Activated CD8-positive, alpha-beta memory T cell treated with anti-CD3 and anti-CD28 coated beads, Interleukin-2, amount 10 ng/mL, durations not matched to agents 7 days and 5 days (primary cell): ENCODE measurements at regions not wholly inside any gene's neighbourhood (a gene's known extent, or its start where the extent isn't known, plus 50 kb on each side); places are given as distances from the start of the nearest gene placed in this dataset.

Source experiments
- ATAC-seq: fragments of 150-1000 bp; cut with Tn5 transposase; one replicate; pipeline ENCODE4 v1.10.0; 2021; ENCODE audit warnings: moderate library complexity
- CTCF ChIA-PET: fragments of 350-600 bp; sonication (Branson Sonifier 250); formaldehyde crosslinking; loops from one replicate; lab custom pipeline; 2021; ENCODE audit warnings: antibody characterized with exemption; lab: Charles Lee
- DNase-seq: peaks from one replicate; pipeline ENCODE4 v3.0.0-alpha.2; 2020
- H3K27ac Mint-ChIP-seq: one replicate; pipeline ENCODE4 v1.8.0; 2021; ENCODE audit warnings: mild to moderate bottlenecking, mixed read lengths
- H3K27me3 Mint-ChIP-seq: one replicate; pipeline ENCODE4 v1.8.0; 2021; ENCODE audit warnings: mixed read lengths
- H3K36me3 Mint-ChIP-seq: one replicate; pipeline ENCODE4 v1.8.0; 2021; ENCODE audit warnings: mild to moderate bottlenecking, mixed read lengths
- H3K4me1 Mint-ChIP-seq: one replicate; pipeline ENCODE4 v1.8.0; 2021; ENCODE audit warnings: mixed read lengths
- H3K4me3 Mint-ChIP-seq: one replicate; pipeline ENCODE4 v1.8.0; 2021; ENCODE audit warnings: mild to moderate bottlenecking, moderate library complexity, mixed read lengths
- H3K9me3 Mint-ChIP-seq: one replicate; pipeline ENCODE4 v1.8.0; 2022; ENCODE audit warnings: low read depth, mixed read lengths

DNA sequence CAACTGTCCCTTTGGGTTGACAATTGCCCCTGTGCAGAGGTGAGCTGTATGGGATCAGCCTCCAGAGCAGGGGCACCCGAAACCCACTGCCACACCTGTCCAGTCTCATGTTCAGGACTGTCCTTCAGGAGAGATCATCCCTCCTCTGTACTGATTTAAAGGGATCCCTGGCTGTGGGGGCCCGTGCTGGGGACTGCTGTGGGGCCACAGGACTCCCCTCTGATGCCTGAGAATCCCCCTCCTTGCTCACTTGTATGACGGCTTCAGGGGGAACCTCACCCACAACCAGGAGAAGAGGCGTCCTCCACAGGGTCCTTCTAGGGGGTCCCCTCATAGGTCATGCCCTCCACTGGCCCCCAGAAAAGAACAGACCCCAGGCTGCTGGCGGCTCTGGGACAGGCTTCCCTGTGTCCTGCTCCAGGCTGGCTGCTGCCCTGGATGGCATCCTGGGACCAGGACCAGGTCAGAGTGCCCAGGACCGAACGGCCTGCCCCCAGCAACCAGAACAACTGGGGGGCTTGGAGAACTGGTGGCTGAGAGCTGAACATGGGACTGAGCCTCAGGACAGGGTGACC is 77.5 kb upstream of the ACTRT2 start:
- Mint-ChIP-seq H3K9me3 (peaks cover 3% of the 10 kb centered on the region), H3K36me3 (no peaks in the 10 kb centered on the region), H3K4me3 (no peak overlapping the region), H3K4me1 (no peaks in the 10 kb centered on the region), H3K27me3 (no peaks in the 10 kb centered on the region), H3K27ac (no peak overlapping the region)
- CTCF ChIA-PET = no interaction called here
- no peak for ATAC-seq
- no peak for DNase-seq

DNA sequence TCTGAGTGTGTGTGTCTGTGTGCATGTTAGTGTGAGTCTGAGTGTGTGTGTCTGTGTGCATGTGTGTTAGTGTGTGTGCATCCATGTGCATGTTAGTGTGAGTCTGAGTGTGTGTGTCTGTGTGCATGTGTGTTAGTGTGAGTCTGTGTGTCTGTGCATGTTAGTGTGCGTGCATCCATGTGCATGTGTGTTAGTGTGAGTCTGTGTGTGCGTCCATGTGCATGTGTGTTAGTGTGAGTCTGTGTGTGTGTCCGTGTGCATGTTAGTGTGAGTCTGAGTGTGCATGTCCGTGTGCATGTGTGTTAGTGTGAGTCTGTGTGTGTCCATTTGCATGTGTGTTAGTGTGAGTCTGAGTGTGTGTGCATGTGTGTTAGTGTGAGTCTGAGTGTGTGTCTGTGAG is 76.6 kb upstream of the ACTRT2 start:
- Mint-ChIP-seq H3K27me3 (no peaks in the 10 kb centered on the region), H3K36me3 (no peaks in the 10 kb centered on the region), H3K4me3 (no peak overlapping the region), H3K27ac (no peak overlapping the region), H3K4me1 (no peaks in the 10 kb centered on the region), H3K9me3 (peaks cover 3% of the 10 kb centered on the region)
- no peak for ATAC-seq
- DNase-seq = no peak
- CTCF ChIA-PET = no interaction called here

DNA sequence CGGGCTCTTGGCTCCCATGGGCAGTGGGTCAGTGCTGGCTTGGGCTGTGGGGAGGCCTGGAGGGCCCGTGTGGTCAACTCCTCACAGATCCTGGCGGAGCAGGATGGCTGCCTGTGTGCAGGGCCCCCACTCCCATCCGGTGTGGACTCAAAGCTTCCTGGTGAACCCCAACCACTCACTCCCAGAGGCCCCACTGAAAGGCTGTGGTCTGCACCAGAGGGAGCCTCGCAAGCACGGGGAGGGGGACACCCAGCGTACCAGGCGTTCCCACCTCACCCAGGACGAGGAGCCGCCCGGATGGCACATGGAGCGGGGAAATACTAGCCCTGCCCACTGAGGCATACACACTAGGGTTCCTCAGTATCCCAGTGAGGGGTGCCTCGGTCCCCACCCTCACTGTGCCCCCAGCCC is 75.4 kb upstream of the ACTRT2 start:
- no peak overlapping the region for H3K27ac Mint-ChIP-seq
- H3K4me1 Mint-ChIP-seq = no peaks in the 10 kb centered on the region
- ATAC-seq = no peak
- no peaks in the 10 kb centered on the region for H3K36me3 Mint-ChIP-seq
- H3K9me3 Mint-ChIP-seq = peaks cover 3% of the 10 kb centered on the region
- no peak for DNase-seq
- H3K4me3 Mint-ChIP-seq = no peak overlapping the region
- CTCF ChIA-PET = no interaction called here
- H3K27me3 Mint-ChIP-seq = no peaks in the 10 kb centered on the region

GRCh38 chr1:2946291-2946690 is 75.0 kb upstream of the ACTRT2 start:
- no peak for DNase-seq
- CTCF ChIA-PET = no interaction called here
- Mint-ChIP-seq H3K27ac (no peak overlapping the region), H3K27me3 (no peaks in the 10 kb centered on the region), H3K9me3 (peaks cover 3% of the 10 kb centered on the region), H3K4me3 (no peak overlapping the region), H3K36me3 (no peaks in the 10 kb centered on the region), H3K4me1 (no peaks in the 10 kb centered on the region)
- ATAC-seq = no peak

DNA sequence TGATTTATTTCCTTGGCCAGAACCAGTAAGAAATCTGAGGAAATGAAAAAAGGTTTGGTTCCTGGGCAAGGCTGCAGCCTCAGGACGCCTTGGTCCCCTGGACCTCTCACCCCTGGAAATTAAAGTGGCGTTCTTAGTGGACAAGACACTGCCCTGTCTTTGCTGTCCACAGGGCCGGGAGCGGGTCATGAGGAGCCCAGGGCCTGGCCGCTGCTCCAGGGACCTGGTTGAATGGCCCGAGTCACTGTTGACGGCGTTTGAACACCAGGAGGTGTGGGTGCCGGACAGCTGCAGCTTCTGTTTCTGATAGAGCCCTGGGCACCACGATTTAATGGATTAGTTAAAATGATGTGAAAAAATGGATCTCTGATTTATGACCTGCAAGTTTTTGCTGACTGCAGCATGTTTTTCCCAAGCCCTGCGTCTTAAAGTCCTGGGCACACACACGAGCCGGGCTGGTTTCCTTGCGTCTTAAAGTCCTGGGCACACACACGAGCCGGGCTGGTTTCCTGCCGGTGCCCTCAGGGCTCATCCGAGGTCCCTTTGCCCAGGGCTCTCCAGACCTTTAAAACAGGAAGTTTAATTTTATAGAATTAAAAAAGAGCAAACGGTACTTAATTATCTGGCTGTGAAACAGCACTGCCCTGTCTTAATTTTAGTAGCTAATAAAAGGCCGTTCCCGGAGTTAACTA is 74.1 kb upstream of the ACTRT2 start:
- H3K4me1 Mint-ChIP-seq = no peaks in the 10 kb centered on the region
- H3K36me3 Mint-ChIP-seq = no peaks in the 10 kb centered on the region
- H3K9me3 Mint-ChIP-seq = no peaks in the 10 kb centered on the region
- DNase-seq (no peak), ATAC-seq (no peak)
- H3K4me3 Mint-ChIP-seq = no peak overlapping the region
- H3K27me3 Mint-ChIP-seq = no peaks in the 10 kb centered on the region
- no peak overlapping the region for H3K27ac Mint-ChIP-seq
- CTCF ChIA-PET = no interaction called here

DNA sequence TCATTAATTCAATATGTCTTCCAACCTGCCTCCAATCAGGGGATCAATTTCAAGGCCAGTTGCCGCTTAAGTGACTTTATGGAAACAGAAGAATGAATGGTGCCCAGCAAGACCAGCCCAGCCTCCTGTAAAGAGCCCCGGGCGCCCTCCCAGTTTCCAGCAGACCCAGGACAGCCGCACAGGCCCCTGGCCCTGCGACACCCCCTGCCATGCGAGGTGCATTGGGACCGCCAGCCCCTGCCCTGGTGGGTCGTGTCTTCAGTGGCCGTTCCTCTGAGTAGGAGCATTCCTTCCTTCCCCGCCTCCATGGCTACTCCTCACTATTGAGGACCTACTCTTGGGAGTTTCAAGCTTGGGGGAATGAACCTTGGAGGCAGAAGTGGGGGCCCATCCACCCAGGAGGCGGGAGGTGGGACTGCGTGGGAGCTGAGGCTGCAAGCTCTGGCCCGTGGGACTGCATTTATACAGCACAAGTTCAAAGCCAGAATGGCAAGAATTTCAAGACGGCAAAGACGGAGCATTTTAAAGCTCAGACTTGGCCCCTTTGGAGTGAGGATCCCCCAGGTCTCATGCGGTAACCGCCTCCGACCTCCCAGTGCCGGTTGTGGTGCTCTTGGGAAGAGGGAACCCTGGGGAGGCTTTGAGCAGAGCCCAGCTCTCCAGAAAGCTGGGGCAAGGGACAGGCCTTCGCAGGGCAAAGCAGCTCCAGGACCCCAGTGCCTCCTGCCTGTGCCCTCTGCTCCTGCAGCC is 73.1 kb upstream of the ACTRT2 start:
- H3K4me1 Mint-ChIP-seq = no peaks in the 10 kb centered on the region
- CTCF ChIA-PET = no interaction called here
- H3K9me3 Mint-ChIP-seq = peaks cover 2% of the 10 kb centered on the region
- no peak overlapping the region for H3K4me3 Mint-ChIP-seq
- no peak overlapping the region for H3K27ac Mint-ChIP-seq
- H3K27me3 Mint-ChIP-seq = no peaks in the 10 kb centered on the region
- DNase-seq (no peak), ATAC-seq (no peak)
- H3K36me3 Mint-ChIP-seq = no peaks in the 10 kb centered on the region

- Mint-ChIP-seq H3K27ac (no peak overlapping the region), H3K4me1 (no peaks in the 10 kb centered on the region)
These were observed 72.3 kb upstream of the ACTRT2 start for GRCh38 chr1:2948751-2949680.

DNA sequence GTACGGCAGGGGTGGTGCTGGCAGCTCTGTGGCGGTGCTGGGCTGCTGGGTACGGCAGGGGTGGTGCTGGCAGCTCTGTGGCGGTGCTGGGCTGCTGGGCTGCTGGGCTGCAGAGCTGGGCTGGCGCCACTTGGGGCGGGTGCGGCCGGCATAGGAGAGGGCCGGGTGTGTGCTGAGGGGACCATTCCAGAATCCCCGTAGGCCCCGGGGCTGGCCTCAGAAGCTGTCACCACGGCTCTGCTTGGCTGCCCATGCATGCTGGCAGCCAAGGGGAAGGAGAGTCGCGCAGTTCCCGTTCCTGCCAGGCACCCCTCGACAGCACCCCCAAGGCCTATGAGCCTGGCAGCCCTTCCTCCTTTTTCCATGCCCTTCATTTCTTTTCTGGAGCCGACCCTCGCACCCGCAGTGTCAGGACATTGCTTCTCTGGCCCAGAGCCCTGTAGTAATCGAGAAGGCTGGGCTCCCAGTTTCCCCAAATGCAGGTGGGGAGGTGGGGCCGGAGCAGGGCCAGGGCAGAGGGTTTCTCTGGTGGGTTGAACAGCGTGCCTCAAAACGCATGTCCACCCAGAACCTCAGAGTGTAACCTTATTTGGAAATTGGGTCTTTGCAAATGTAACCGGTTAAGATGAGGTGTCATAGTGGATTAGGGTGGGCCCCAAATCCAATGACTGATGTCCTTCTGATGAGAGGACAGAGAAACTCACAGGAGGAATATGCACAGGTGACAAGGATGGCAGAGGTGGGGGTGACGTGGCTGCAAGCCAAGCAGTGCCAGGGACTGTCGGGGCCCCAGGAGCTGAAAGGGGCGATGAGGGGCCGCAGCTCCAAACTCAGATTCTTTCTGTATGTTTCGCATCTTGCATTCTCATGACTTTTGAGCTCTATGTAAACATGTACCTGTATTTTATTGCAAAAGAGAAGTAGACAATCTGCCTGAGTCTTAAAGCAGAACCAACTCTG is 71.0 kb upstream of the ACTRT2 start:
- CTCF ChIA-PET = no interaction called here

More at GRCh38 chr1:2948751-2949680, 72.3 kb upstream of the ACTRT2 start:
- CTCF ChIA-PET = no interaction called here
- Mint-ChIP-seq H3K36me3 (no peaks in the 10 kb centered on the region), H3K4me3 (no peak overlapping the region), H3K27me3 (no peaks in the 10 kb centered on the region), H3K9me3 (peaks cover 3% of the 10 kb centered on the region)
- no peak for ATAC-seq
- no peak for DNase-seq

GRCh38 chr1:2950926-2951305 is 70.4 kb upstream of the ACTRT2 start:
- CTCF ChIA-PET = no interaction called here
- no peak for ATAC-seq

More for the DNA sequence above, 71.0 kb upstream of the ACTRT2 start:
- peaks cover 8% of the 10 kb centered on the region for H3K9me3 Mint-ChIP-seq
- no peak for DNase-seq
- no peaks in the 10 kb centered on the region for H3K27me3 Mint-ChIP-seq
- H3K4me3 Mint-ChIP-seq = no peak overlapping the region
- no peak for ATAC-seq
- H3K27ac Mint-ChIP-seq = no peak overlapping the region
- H3K4me1 Mint-ChIP-seq = no peaks in the 10 kb centered on the region
- H3K36me3 Mint-ChIP-seq = no peaks in the 10 kb centered on the region

GRCh38 chr1:2951856-2952255 is 69.4 kb upstream of the ACTRT2 start:
- no peaks in the 10 kb centered on the region for H3K36me3 Mint-ChIP-seq
- ATAC-seq = no peak

More at GRCh38 chr1:2950926-2951305, 70.4 kb upstream of the ACTRT2 start:
- Mint-ChIP-seq H3K4me1 (no peaks in the 10 kb centered on the region), H3K9me3 (peaks cover 11% of the 10 kb centered on the region), H3K36me3 (no peaks in the 10 kb centered on the region), H3K27ac (no peak overlapping the region), H3K4me3 (no peak overlapping the region), H3K27me3 (no peaks in the 10 kb centered on the region)
- DNase-seq = no peak

DNA sequence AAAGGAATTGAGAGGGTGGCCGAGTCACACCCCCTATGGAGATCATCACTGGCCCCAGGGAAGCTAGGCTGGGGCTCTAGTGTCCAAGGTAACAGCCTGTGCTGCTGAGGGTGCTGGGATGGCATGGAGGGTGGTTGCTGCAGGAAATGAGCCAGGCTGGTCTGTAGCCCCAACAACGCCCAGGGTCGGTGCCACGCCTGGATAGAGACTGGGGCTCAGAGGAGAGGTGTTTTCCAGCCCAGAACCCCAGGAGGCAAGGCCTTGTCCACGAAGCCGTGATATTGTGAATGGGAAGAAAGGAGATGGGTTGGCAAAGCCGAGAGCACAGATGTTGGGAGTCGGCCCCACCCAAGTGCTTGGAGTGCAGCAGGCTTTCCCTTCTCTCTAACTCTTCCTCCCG is 68.9 kb upstream of the ACTRT2 start:
- Mint-ChIP-seq H3K9me3 (peaks cover 13% of the 10 kb centered on the region), H3K4me1 (no peaks in the 10 kb centered on the region), H3K27me3 (no peaks in the 10 kb centered on the region), H3K36me3 (no peaks in the 10 kb centered on the region), H3K27ac (no peak overlapping the region), H3K4me3 (no peak overlapping the region)
- ATAC-seq (no peak), DNase-seq (no peak)
- CTCF ChIA-PET = no interaction called here

More at GRCh38 chr1:2951856-2952255, 69.4 kb upstream of the ACTRT2 start:
- no peak for DNase-seq
- no peaks in the 10 kb centered on the region for H3K4me1 Mint-ChIP-seq
- H3K4me3 Mint-ChIP-seq = no peak overlapping the region
- CTCF ChIA-PET = no interaction called here
- no peak overlapping the region for H3K27ac Mint-ChIP-seq
- no peaks in the 10 kb centered on the region for H3K27me3 Mint-ChIP-seq
- H3K9me3 Mint-ChIP-seq = peaks cover 13% of the 10 kb centered on the region

GRCh38 chr1:2952992-2953391 is 68.3 kb upstream of the ACTRT2 start:
- ATAC-seq (no peak), DNase-seq (no peak)
- Mint-ChIP-seq H3K27ac (no peak overlapping the region), H3K27me3 (no peaks in the 10 kb centered on the region), H3K9me3 (peaks cover 17% of the 10 kb centered on the region), H3K4me3 (no peak overlapping the region), H3K4me1 (no peaks in the 10 kb centered on the region), H3K36me3 (no peaks in the 10 kb centered on the region)
- CTCF ChIA-PET = no interaction called here
